ENCODE measurements at regions not wholly inside any gene's neighbourhood (a gene's known extent, or its start where the extent isn't known, plus 50 kb on each side); places are given as distances from the start of the nearest gene placed in this dataset.

- TF ChIP-seq CTCF (IDR thresholded peaks at IDR 0.05) (no peak), POLR2A (IDR thresholded peaks at IDR 0.05) (no peak)
Measured at GRCh38 chr6:167707686-167708500, 118.8 kb upstream of the AFDN start.

All from thyroid gland (tissue), 4 donors.